ENCODE measurements at regions not wholly inside any gene's neighbourhood (a gene's known extent, or its start where the extent isn't known, plus 50 kb on each side); places are given as distances from the start of the nearest gene placed in this dataset.
A peak's percentile ranks its signal among the peaks of the same experiment; 100 is the strongest.

DNA sequence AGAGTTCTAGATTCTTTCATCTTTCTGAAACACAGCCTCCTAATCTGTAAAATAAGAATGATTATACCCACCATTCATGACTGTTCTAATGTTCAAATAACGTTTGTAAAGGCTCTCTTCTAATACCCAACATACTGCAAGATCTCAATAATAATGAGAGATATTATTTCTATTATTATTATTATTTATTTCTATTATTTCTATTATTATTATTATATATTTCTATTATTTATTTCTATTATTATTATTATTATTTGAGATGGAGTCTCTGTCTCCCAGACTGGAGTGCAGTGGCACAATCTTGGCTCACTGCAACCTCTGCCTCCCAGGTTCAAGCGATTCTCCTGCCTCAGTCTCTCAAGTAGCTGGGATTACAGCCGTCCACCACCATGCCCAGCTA lies 395.5 kb downstream of the EFNB2 start:
- FAIRE-seq (no peak), DNase-seq (ENCODE audit: low read depth) (no peak)
- TF ChIP-seq, protein P1, sequence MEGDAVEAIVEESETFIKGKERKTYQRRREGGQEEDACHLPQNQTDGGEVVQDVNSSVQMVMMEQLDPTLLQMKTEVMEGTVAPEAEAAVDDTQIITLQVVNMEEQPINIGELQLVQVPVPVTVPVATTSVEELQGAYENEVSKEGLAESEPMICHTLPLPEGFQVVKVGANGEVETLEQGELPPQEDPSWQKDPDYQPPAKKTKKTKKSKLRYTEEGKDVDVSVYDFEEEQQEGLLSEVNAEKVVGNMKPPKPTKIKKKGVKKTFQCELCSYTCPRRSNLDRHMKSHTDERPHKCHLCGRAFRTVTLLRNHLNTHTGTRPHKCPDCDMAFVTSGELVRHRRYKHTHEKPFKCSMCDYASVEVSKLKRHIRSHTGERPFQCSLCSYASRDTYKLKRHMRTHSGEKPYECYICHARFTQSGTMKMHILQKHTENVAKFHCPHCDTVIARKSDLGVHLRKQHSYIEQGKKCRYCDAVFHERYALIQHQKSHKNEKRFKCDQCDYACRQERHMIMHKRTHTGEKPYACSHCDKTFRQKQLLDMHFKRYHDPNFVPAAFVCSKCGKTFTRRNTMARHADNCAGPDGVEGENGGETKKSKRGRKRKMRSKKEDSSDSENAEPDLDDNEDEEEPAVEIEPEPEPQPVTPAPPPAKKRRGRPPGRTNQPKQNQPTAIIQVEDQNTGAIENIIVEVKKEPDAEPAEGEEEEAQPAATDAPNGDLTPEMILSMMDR (IDR thresholded peaks at IDR 0.05; ENCODE audit: insufficient read depth, low read length, severe bottlenecking): no peak
- Histone ChIP-seq H3K27me3 (ENCODE audit: control insufficient read depth, insufficient read depth, low read length) (no peaks in the 10 kb centered on the region), H3K4me3 (ENCODE audit: low read depth, low read length) (no peak overlapping the region), H3K36me3 (ENCODE audit: control insufficient read depth, insufficient read depth, low read length) (no peaks in the 10 kb centered on the region)

DNA sequence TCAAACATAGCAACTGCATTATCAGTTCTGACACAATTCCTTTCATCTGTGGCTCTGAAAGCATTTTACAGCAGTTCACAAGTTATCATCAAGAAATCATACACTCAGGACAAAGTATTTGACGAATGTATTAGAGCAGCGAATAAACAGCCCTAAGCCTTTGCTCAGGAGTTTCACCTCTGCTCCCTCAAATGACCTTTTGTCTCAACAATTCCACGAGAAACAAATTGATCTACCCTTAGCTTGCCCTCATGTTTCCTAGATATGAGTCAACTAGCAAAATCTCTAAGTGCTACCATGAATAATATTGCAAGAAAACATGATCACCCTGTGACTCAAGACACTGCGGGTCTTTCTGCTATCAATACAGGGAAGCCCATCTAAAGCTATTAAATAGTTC lies 396.1 kb downstream of the EFNB2 start:
- no peak overlapping the region for H3K4me3 ChIP-seq (ENCODE audit: low read depth, low read length)
- no peak for FAIRE-seq
- H3K36me3 ChIP-seq (ENCODE audit: control insufficient read depth, insufficient read depth, low read length): no peaks in the 10 kb centered on the region
- TF ChIP-seq, protein P1 (IDR thresholded peaks at IDR 0.05; ENCODE audit: insufficient read depth, low read length, severe bottlenecking): no peak
- peak; percentile 57 for DNase-seq (ENCODE audit: low read depth)
- H3K27me3 ChIP-seq (ENCODE audit: control insufficient read depth, insufficient read depth, low read length): no peaks in the 10 kb centered on the region

DNA sequence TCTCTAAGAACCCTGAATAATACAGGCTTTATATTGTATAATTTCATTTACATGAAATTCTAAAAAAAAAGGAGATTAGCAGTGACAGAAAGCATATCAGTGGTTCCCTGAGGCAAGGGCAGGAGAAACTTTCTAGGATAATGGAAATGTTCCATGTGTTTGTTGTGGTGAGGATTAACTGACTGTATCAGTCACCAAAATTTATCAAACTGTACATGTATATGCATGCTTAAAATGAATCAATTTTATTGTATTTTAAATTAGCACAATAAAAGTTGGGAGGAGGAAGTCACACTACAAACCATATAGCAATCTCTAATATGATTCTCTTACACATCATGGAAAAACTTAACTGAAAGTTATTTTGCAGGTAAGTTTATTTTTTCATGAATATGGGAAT lies 396.8 kb downstream of the EFNB2 start:
- DNase-seq (ENCODE audit: low read depth) (peak; percentile 54), FAIRE-seq (no peak)
- no peaks in the 10 kb centered on the region for H3K27me3 ChIP-seq (ENCODE audit: control insufficient read depth, insufficient read depth, low read length)
- TF ChIP-seq, protein P1 (IDR thresholded peaks at IDR 0.05; ENCODE audit: insufficient read depth, low read length, severe bottlenecking): no peak
- no peaks in the 10 kb centered on the region for H3K36me3 ChIP-seq (ENCODE audit: control insufficient read depth, insufficient read depth, low read length)
- H3K4me3 ChIP-seq (ENCODE audit: low read depth, low read length): no peak overlapping the region

DNA sequence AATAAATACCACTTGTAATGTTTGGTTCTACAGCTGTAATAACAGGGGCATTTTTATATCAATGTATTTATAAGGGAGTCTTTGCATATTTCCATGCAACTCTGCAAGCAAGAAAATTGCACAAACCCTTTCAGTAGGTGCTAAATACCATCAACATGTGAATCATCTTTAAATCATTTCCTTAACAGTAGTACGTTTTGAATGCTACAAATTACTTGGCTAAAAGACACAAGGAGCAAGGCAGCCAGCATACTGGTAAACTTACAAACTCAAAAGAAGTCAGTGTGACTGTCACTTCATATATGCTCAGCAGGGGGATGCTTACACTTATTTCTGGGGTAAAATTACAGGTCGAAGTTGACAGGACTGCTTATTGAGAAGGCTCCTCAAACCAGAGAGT lies 402.4 kb downstream of the EFNB2 start:
- Histone ChIP-seq H3K36me3 (ENCODE audit: control insufficient read depth, insufficient read depth, low read length) (no peaks in the 10 kb centered on the region), H3K4me3 (ENCODE audit: low read depth, low read length) (no peak overlapping the region), H3K27me3 (ENCODE audit: control insufficient read depth, insufficient read depth, low read length) (no peaks in the 10 kb centered on the region)
- TF ChIP-seq, protein P1 (IDR thresholded peaks at IDR 0.05; ENCODE audit: insufficient read depth, low read length, severe bottlenecking): no peak
- FAIRE-seq: no peak
- peak; percentile 84 for DNase-seq (ENCODE audit: low read depth)

DNA sequence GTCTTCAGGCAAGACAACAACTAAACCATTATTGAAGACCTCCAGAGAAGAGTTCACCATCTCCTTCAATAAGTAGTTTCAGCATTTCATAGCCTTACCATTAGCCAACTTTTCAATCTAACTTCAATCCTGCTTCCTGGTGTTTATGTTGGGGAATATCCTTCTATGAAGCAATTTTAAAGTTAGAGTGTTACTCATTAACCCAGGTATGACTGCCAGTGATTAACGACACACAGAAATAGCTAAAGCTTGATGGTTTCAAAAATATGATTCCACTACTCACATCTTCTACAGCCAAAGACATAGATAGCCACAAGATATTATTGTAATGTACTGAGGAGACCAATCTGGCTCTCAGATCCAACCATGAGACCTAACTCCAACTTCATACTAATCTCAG lies 403.2 kb downstream of the EFNB2 start:
- FAIRE-seq (no peak), DNase-seq (ENCODE audit: low read depth) (peak; percentile 82)
- H3K36me3 ChIP-seq (ENCODE audit: control insufficient read depth, insufficient read depth, low read length): no peaks in the 10 kb centered on the region
- H3K4me3 ChIP-seq (ENCODE audit: low read depth, low read length): no peak overlapping the region
- H3K27me3 ChIP-seq (ENCODE audit: control insufficient read depth, insufficient read depth, low read length): no peaks in the 10 kb centered on the region
- TF ChIP-seq, protein P1 (IDR thresholded peaks at IDR 0.05; ENCODE audit: insufficient read depth, low read length, severe bottlenecking): no peak

DNA sequence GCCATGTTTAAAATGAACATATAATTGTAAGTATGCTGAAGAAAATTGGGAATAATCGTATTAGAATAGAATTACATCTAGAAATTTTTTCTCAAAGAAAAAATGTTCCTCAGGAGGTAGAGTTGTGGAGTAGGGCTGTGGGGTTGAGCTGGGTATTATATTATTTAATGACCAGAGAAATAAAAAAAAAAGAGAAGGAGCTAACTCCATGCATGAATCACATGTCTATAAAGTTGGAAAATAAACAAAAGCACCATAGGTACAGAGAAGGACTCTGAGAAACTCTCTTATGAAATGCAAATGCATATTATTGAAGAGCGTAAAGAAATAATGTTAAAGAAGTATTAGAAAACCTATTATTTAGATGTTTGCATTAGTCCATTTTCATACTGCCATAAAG lies 405.5 kb downstream of the EFNB2 start:
- Histone ChIP-seq H3K27me3 (ENCODE audit: control insufficient read depth, insufficient read depth, low read length) (no peaks in the 10 kb centered on the region), H3K4me3 (ENCODE audit: low read depth, low read length) (no peak overlapping the region), H3K36me3 (ENCODE audit: control insufficient read depth, insufficient read depth, low read length) (no peaks in the 10 kb centered on the region)
- FAIRE-seq: no peak
- no peak for DNase-seq (ENCODE audit: low read depth)
- TF ChIP-seq, protein P1 (IDR thresholded peaks at IDR 0.05; ENCODE audit: insufficient read depth, low read length, severe bottlenecking): no peak
